Testis (tissue), 2 donors: ENCODE measurements at regions not wholly inside any gene's neighbourhood (a gene's known extent, or its start where the extent isn't known, plus 50 kb on each side); places are given as distances from the start of the nearest gene placed in this dataset.

Experiments used
- DNase-seq: peaks from one replicate; pipeline ENCODE4 v3.0.0-alpha.2; 2019
- H3K27ac ChIP-seq, 2 donors: fragments of 200-600 bp; sonication (generic); one replicate each; pipeline ENCODE4 v1.5.1; 2019
- H3K27me3 ChIP-seq: fragments of 200-600 bp; sonication (generic); one replicate; pipeline ENCODE4 v1.5.1; 2019
- H3K36me3 ChIP-seq: fragments of 200-600 bp; sonication (generic); one replicate; pipeline ENCODE4 v1.5.1; 2017; ENCODE audit warnings: low read depth; ENCODE audit errors: missing control alignments
- H3K4me1 ChIP-seq: fragments of 200-600 bp; sonication (generic); one replicate; pipeline ENCODE4 v1.5.1; 2019
- H3K4me3 ChIP-seq, 2 donors: fragments of 200-600 bp; sonication (generic); one replicate each; pipeline ENCODE4 v1.5.1; 2017 to 2019
- H3K9me3 ChIP-seq: fragments of 200-600 bp; sonication (generic); one replicate; pipeline ENCODE4 v1.5.1; 2017
- CTCF ChIP-seq, 3 experiments: fragments of 450-650 bp in 2 of 3; fragments of 200-600 bp in 1 of 3; sonication (generic) in 1 of 3; IDR thresholded peaks; one replicate each; pipeline ENCODE4 v1.5.1; 2016 to 2019; ENCODE audit warnings: antibody characterized with exemption in 3 of 3, mild to moderate bottlenecking in 2 of 3, moderate library complexity in 1 of 3
- POLR2A ChIP-seq: fragments of 450-650 bp; IDR thresholded peaks from one replicate; pipeline ENCODE4 v1.6.1; 2017; ENCODE audit warnings: antibody characterized with exemption, mild to moderate bottlenecking, moderate library complexity
- WGBS, 2 donors: methylation state at CpG; one replicate each; pipeline ENCODE4 v1.1.5; 2018; 5-methylcytosine and 5-hydroxymethylcytosine counted together
- intact Hi-C: fragments of 100-400 bp; cut with DNase I; formaldehyde crosslinking; loops from one replicate; pipeline ENCODE4 v1.15.1; 2023; ENCODE audit warnings: low total_unique reads

GRCh38 chr11:21927628-21928027, 265.3 kb upstream of the ANO5 start:
- no peak for DNase-seq
- WGBS, 2 donors: 47 to 54% methylated on average over 3 of the region's 3 CpGs
- no peaks in the 10 kb centered on the region for H3K9me3 ChIP-seq
- no peak overlapping the region for H3K27ac ChIP-seq
- H3K4me1 ChIP-seq: no peaks in the 10 kb centered on the region
- no peaks in the 10 kb centered on the region for H3K36me3 ChIP-seq
- intact Hi-C loops: no loop called here
- H3K4me3 ChIP-seq: no peak overlapping the region
- no peaks in the 10 kb centered on the region for H3K27me3 ChIP-seq
- TF ChIP-seq POLR2A: no peak
- TF ChIP-seq CTCF (IDR thresholded peaks at IDR 0.05): no peak

GRCh38 chr11:21928847-21929246, 264.0 kb upstream of the ANO5 start:
- H3K9me3 ChIP-seq: no peaks in the 10 kb centered on the region
- no peaks in the 10 kb centered on the region for H3K36me3 ChIP-seq
- 66 to 68% methylated on average over 2 of the region's 2 CpGs for WGBS, 2 donors
- H3K27ac ChIP-seq: no peak overlapping the region
- no peak for TF ChIP-seq CTCF (IDR thresholded peaks at IDR 0.05)
- TF ChIP-seq POLR2A: no peak
- no peaks in the 10 kb centered on the region for H3K27me3 ChIP-seq
- intact Hi-C loops: no loop called here
- no peak for DNase-seq
- H3K4me3 ChIP-seq: no peak overlapping the region
- no peaks in the 10 kb centered on the region for H3K4me1 ChIP-seq

- TF ChIP-seq POLR2A: no peak
- no peak for TF ChIP-seq CTCF (IDR thresholded peaks at IDR 0.05)
- H3K27ac ChIP-seq: no peak overlapping the region
- 89 to 97% methylated on average over 2 of the region's 2 CpGs for WGBS, 2 donors
- H3K4me3 ChIP-seq: no peak overlapping the region
- no peak for DNase-seq
- intact Hi-C loops: no loop called here
- H3K9me3 ChIP-seq: no peaks in the 10 kb centered on the region
- H3K4me1 ChIP-seq: no peaks in the 10 kb centered on the region
- no peaks in the 10 kb centered on the region for H3K36me3 ChIP-seq
- H3K27me3 ChIP-seq: no peaks in the 10 kb centered on the region
Observed at GRCh38 chr11:21930408-21930807, 262.5 kb upstream of the ANO5 start.

- Histone ChIP-seq H3K9me3 (no peaks in the 10 kb centered on the region), H3K27me3 (no peaks in the 10 kb centered on the region), H3K36me3 (no peaks in the 10 kb centered on the region), H3K4me1 (no peaks in the 10 kb centered on the region), H3K4me3 (no peak overlapping the region), H3K27ac (no peak overlapping the region)
- intact Hi-C loops: no loop called here
- no peak for TF ChIP-seq POLR2A
- TF ChIP-seq CTCF (IDR thresholded peaks at IDR 0.05): no peak
- no peak for DNase-seq
- 84% methylated on average over 11 of the region's 11 CpGs for whole genome bisulfite sequencing, 2 donors
Observed at GRCh38 chr11:21931436-21932101, 261.3 kb upstream of the ANO5 start.

GRCh38 chr11:21933095-21933494, 259.8 kb upstream of the ANO5 start:
- no peaks in the 10 kb centered on the region for H3K36me3 ChIP-seq
- intact Hi-C loops: no loop called here
- 70 to 78% methylated on average over 1 of the region's 1 CpG for WGBS, 2 donors
- no peak for DNase-seq
- H3K27ac ChIP-seq: no peak overlapping the region
- H3K4me3 ChIP-seq: no peak overlapping the region
- no peaks in the 10 kb centered on the region for H3K9me3 ChIP-seq
- no peaks in the 10 kb centered on the region for H3K27me3 ChIP-seq
- TF ChIP-seq CTCF (IDR thresholded peaks at IDR 0.05) (peak in 1 of 3 experiments; percentile 48), POLR2A (no peak)
- no peaks in the 10 kb centered on the region for H3K4me1 ChIP-seq
